ENCODE measurements at regions not wholly inside any gene's neighbourhood (a gene's known extent, or its start where the extent isn't known, plus 50 kb on each side); places are given as distances from the start of the nearest gene placed in this dataset.

GRCh38 chr5:72007336-72008111 lies 99.8 kb upstream of the MAP1B start:
- H3K4me1 ChIP-seq (ENCODE audit: insufficient read depth, low read length, poor library complexity, severe bottlenecking): no peaks in the 10 kb centered on the region
- BruUV-seq (replicated peaks): no TSS peak
- H3K4me3 ChIP-seq (ENCODE audit: low read depth, low read length, poor library complexity, severe bottlenecking): no peak overlapping the region
- no peak for DNase-seq (ENCODE audit: low spot score)
- H3K9me3 ChIP-seq (ENCODE audit: low read depth, low read length, poor library complexity, severe bottlenecking): no peaks in the 10 kb centered on the region
- TF ChIP-seq EZH2 (IDR thresholded peaks at IDR 0.05; ENCODE audit: borderline replicate concordance, low read depth, low read length, poor library complexity, severe bottlenecking) (no peak), CTCF (conservative IDR thresholded peaks at IDR 0.05; ENCODE audit: low read depth, low read length) (no peak)
- CTCF ChIA-PET: no interaction called here
- no peaks in the 10 kb centered on the region for H3K36me3 ChIP-seq (ENCODE audit: insufficient read depth, low read length, poor library complexity, severe bottlenecking)
- H3K27me3 ChIP-seq (replicated peaks; ENCODE audit: insufficient read depth, low read depth, low read length, poor library complexity): peaks cover 8% of the 10 kb centered on the region
- intact Hi-C loops (cut with micrococcal nuclease; ENCODE audit: unreplicated experiment): no loop called here
- no peak overlapping the region for H3K27ac ChIP-seq (ENCODE audit: low read depth, low read length, poor library complexity, severe bottlenecking)
- POLR2A ChIA-PET (ENCODE audit: low non-redundant PET): no interaction called here

- no peak overlapping the region for H3K4me3 ChIP-seq (ENCODE audit: low read depth, low read length, poor library complexity, severe bottlenecking)
- no peaks in the 10 kb centered on the region for H3K36me3 ChIP-seq (ENCODE audit: insufficient read depth, low read length, poor library complexity, severe bottlenecking)
- POLR2A ChIA-PET (ENCODE audit: low non-redundant PET): no interaction called here
- BruUV-seq (replicated peaks): no TSS peak
- TF ChIP-seq CTCF (conservative IDR thresholded peaks at IDR 0.05; ENCODE audit: low read depth, low read length): no peak
- no peak for TF ChIP-seq EZH2 (IDR thresholded peaks at IDR 0.05; ENCODE audit: borderline replicate concordance, low read depth, low read length, poor library complexity, severe bottlenecking)
- H3K27ac ChIP-seq (ENCODE audit: low read depth, low read length, poor library complexity, severe bottlenecking): no peak overlapping the region
- DNase-seq (ENCODE audit: low spot score): no peak
- H3K27me3 ChIP-seq (replicated peaks; ENCODE audit: insufficient read depth, low read depth, low read length, poor library complexity): no peaks in the 10 kb centered on the region
- no peaks in the 10 kb centered on the region for H3K9me3 ChIP-seq (ENCODE audit: low read depth, low read length, poor library complexity, severe bottlenecking)
- intact Hi-C loops (cut with micrococcal nuclease; ENCODE audit: unreplicated experiment): no loop called here
- CTCF ChIA-PET: no interaction called here
- no peaks in the 10 kb centered on the region for H3K4me1 ChIP-seq (ENCODE audit: insufficient read depth, low read length, poor library complexity, severe bottlenecking)
Measured at GRCh38 chr5:72009280-72009679, 98.0 kb upstream of the MAP1B start.

- no peaks in the 10 kb centered on the region for H3K9me3 ChIP-seq (ENCODE audit: low read depth, low read length, poor library complexity, severe bottlenecking)
- H3K27ac ChIP-seq (ENCODE audit: low read depth, low read length, poor library complexity, severe bottlenecking): no peak overlapping the region
- H3K36me3 ChIP-seq (ENCODE audit: insufficient read depth, low read length, poor library complexity, severe bottlenecking): no peaks in the 10 kb centered on the region
- TF ChIP-seq CTCF (conservative IDR thresholded peaks at IDR 0.05; ENCODE audit: low read depth, low read length): no peak
- no peak for TF ChIP-seq EZH2 (IDR thresholded peaks at IDR 0.05; ENCODE audit: borderline replicate concordance, low read depth, low read length, poor library complexity, severe bottlenecking)
- H3K4me3 ChIP-seq (ENCODE audit: low read depth, low read length, poor library complexity, severe bottlenecking): no peak overlapping the region
- no peaks in the 10 kb centered on the region for H3K27me3 ChIP-seq (replicated peaks; ENCODE audit: insufficient read depth, low read depth, low read length, poor library complexity)
- no peaks in the 10 kb centered on the region for H3K4me1 ChIP-seq (ENCODE audit: insufficient read depth, low read length, poor library complexity, severe bottlenecking)
- ChIA-PET POLR2A (ENCODE audit: low non-redundant PET) (no interaction called here), CTCF (no interaction called here)
- no TSS peak for BruUV-seq (replicated peaks)
- intact Hi-C loops (cut with micrococcal nuclease; ENCODE audit: unreplicated experiment): no loop called here
- DNase-seq (ENCODE audit: low spot score): no peak
Measured at GRCh38 chr5:72010430-72010829, 96.8 kb upstream of the MAP1B start.
